T follicular helper cell (primary cell): ENCODE measurements at regions not wholly inside any gene's neighbourhood (a gene's known extent, or its start where the extent isn't known, plus 50 kb on each side); places are given as distances from the start of the nearest gene placed in this dataset.

Experiments
- DNase-seq: peaks from one replicate; pipeline ENCODE4 v3.0.0-alpha.2; 2020; ENCODE audit warnings: low read depth

GRCh38 chr2:147358375-147358774, 486.5 kb upstream of the ACVR2A start:
- DNase-seq, result no peak

- no peak for DNase-seq
Measured at GRCh38 chr2:147356157-147356556, 488.7 kb upstream of the ACVR2A start.

GRCh38 chr2:147355706-147356105, 489.1 kb upstream of the ACVR2A start:
- no peak for DNase-seq

- no peak for DNase-seq
Measured at GRCh38 chr2:147353072-147353381, 491.8 kb upstream of the ACVR2A start.

- no peak for DNase-seq
Measured at GRCh38 chr2:147352264-147353071, 492.4 kb upstream of the ACVR2A start.

GRCh38 chr2:147351784-147352183, 493.0 kb upstream of the ACVR2A start:
- DNase-seq, result no peak

GRCh38 chr2:147348931-147349555, 495.8 kb upstream of the ACVR2A start:
- no peak for DNase-seq

GRCh38 chr2:147346142-147346541, 498.7 kb upstream of the ACVR2A start:
- no peak for DNase-seq

GRCh38 chr2:147345246-147345645, 499.6 kb upstream of the ACVR2A start:
- no peak for DNase-seq

- no peak for DNase-seq
Measured at GRCh38 chr2:147342329-147342728, 502.5 kb upstream of the ACVR2A start.

GRCh38 chr2:147331790-147332419, 512.9 kb upstream of the ACVR2A start:
- DNase-seq, result peak; percentile 21

GRCh38 chr2:147330925-147331324, 513.9 kb upstream of the ACVR2A start:
- DNase-seq, result no peak

- DNase-seq, result no peak
Measured at GRCh38 chr2:147327613-147328012, 517.2 kb upstream of the ACVR2A start.

- DNase-seq, result no peak
Measured at GRCh38 chr2:147325990-147326389, 518.8 kb upstream of the ACVR2A start.

- DNase-seq, result no peak
Measured at GRCh38 chr2:147320146-147320545, 524.7 kb upstream of the ACVR2A start.

GRCh38 chr2:147311058-147311430, 533.8 kb upstream of the ACVR2A start:
- DNase-seq, result no peak

- DNase-seq, result no peak
Measured at GRCh38 chr2:147310335-147311057, 534.3 kb upstream of the ACVR2A start.

- no peak for DNase-seq
Measured at GRCh38 chr2:147297820-147298219, 547.0 kb upstream of the ACVR2A start.

- no peak for DNase-seq
Measured at GRCh38 chr2:147294825-147295392, 549.9 kb upstream of the ACVR2A start.

- no peak for DNase-seq
Measured at GRCh38 chr2:147293991-147294824, 550.6 kb upstream of the ACVR2A start.

GRCh38 chr2:147288131-147288530, 556.7 kb upstream of the ACVR2A start:
- no peak for DNase-seq
